ENCODE measurements at regions not wholly inside any gene's neighbourhood (a gene's known extent, or its start where the extent isn't known, plus 50 kb on each side); places are given as distances from the start of the nearest gene placed in this dataset.
"Not testable (repeated sequence)": the region's sequence is repeated elsewhere in the genome, so short reads cannot be mapped to it uniquely, and the experiment has no call there.

- no peak for DNase-seq
Measured at GRCh38 chr16:31754998-31755615, 118.5 kb upstream of the ZNF267 start.

- DNase-seq, result no peak
Measured at GRCh38 chr16:31764103-31764502, 109.5 kb upstream of the ZNF267 start.

DNA sequence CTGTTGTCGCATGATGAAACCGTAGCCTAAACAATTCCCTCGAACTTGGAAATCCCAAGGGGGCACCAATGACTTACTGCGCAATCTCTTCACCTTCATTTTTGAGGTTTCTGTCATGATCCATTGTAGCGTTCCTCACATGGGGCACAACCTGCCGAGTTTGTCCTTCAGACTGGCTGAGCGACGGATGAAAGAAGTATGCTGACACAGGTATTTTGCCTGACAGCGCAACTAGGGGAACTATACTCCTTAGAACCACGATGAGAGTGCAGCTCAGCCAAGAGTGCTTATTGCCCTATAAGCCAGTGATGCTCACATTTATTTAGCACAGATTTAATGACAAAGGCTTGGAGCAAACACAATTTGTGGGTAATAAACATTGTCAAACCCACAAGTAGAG is 106.3 kb upstream of the ZNF267 start:
- no peak for DNase-seq

GRCh38 chr16:31780342-31780741 is 93.3 kb upstream of the ZNF267 start:
- no peak for DNase-seq

DNA sequence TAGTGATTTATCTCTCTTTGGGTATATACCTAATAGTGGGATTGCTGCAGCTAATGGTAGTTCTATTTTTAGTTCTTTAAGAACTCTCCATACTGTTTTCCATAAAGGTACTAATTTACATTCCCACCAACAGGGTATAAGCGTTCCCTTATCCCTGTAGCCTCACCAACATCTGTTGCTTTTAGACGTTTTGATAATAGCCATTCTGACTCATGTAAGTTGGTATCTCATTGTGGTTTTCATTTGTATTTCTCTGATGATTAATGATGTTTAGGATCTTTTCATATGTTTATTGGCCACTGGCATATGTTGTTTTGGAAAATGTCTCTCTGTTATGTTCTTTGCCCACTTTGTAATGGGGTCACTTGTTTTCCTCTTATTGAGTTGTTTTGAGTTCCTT is 88.5 kb upstream of the ZNF267 start:
- DNase-seq, result no peak

DNA sequence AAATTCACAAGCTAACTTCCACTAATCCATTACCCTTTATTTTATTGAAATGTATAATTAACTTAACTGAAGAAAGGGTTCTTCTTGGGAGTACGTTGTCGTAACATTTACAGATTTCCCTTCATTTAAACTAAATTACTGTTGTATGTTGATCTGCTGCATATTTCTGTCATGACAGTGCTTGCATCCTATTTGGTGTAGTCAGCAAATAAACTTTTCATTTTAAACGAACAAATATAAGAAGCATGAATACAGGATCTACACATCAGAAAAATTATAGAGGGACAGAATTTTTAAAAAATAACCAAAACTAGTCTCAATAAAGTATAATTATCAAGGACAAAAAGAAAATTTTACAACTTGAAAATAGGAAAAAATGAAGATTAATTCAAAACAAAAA is 66.5 kb upstream of the ZNF267 start:
- no peak for DNase-seq

DNA sequence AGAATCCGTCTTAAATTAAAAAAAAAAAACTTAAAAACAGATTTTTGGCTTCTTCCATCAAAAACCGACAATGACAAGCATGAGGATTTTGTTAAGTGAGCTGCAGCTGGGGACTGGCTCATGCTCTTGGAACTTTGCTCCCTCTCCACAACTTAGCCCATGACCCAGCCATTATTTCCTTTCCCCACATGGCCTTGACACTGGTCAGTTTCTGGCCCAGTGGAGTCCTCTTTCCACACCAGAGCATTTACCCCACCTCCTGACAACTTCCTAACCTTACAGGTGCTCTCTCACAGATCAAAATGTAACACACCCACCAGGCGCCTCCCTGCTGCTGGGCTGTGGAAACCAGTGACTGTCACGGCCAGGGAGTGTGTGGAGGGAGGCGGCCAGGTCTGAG is 62.7 kb upstream of the ZNF267 start:
- DNase-seq, result no peak

DNA sequence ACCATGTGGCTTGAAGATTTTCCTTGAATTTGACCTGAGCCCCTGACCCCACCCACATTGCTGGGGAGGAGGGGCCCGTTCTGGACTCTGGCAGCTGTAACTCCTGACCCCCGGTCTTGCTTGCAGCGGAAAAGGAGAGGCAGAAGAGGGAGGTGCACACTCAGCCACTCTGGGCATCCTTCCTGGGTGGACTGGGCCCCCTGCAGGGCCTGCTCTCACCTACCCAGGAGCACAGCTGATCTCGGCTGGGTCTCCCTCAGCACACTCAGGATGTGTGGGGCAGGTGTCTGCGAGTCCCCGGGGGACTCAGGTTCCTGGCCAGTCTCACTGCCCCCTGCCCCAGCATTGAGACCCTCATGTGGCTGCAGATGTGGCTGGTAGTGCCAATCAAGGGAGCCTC is 57.5 kb upstream of the ZNF267 start:
- DNase-seq, result not testable (repeated sequence)

GRCh38 chr16:31819386-31819785 is 54.2 kb upstream of the ZNF267 start:
- no peak for DNase-seq

DNA sequence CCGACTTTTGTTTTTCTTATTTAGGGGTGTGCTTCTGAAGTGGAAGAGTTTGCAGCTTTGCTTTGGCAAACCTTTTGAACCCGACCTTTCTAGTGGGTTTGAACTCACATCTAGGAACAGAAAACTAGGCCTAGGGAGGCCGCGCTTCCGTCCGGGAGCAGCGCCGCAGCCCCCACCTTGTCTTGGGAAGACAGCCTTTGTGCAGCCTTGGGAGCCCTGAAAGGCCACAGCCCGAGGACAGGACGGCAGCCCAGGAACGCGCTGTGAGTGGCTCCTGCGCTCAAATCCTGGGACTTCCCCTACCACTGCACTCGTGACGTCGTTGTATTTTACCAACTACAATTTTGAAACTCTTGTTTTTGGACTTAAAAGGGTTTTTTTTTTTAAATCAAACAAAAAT is 53.7 kb upstream of the ZNF267 start:
- DNase-seq, result no peak
